NCI-H1930 (cell line): ENCODE measurements at regions not wholly inside any gene's neighbourhood (a gene's known extent, or its start where the extent isn't known, plus 50 kb on each side); places are given as distances from the start of the nearest gene placed in this dataset.

Source experiments
- DNase-seq, 2 experiments: peaks; one replicate each; lab custom pipeline; 2025; lab: John Stamatoyannopoulos, UW

GRCh38 chr7:19853261-19853832 lies 79.9 kb upstream of the TMEM196 start:
- DNase-seq = no peak

DNA sequence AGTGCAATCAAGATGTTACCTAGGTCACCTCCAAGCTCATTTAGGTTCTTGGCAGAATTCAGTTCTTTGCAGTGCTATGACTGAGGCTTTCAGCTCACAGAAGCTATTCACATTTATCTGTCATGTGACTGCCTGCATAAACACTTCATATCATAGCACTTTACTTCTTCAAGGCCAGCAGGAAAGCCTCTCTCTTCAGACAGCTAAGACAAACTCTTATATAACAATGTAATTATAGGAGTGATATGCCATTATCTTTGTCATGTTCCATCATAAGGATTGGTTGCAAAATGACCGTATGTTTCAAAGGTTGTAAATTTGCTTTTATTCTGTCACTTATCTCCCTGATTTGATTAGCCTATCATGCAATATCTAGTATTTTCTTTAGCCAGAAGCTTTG lies 78.8 kb upstream of the TMEM196 start:
- DNase-seq = no peak

- no peak for DNase-seq
These were observed 78.1 kb upstream of the TMEM196 start for GRCh38 chr7:19851504-19851903.

- no peak for DNase-seq
These were observed 61.1 kb upstream of the TMEM196 start for GRCh38 chr7:19834566-19834965.

DNA sequence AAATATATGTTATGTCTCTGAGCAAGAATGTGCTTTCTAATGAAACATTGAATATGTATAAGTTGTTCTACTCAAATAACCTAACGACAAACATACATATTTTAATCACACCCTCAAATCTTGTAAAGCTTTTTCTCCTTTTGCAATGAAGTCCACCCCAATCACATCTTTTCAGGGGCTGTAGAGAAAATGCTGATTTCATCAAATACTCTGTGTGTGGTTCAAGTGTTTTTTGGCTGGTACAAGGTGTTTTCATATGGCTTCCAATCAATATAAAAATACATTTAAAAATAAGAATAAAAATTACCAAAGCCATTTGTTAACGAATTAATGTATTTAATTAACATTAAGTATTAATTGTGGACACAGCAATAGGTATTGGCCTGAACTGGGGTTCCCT lies 57.2 kb upstream of the TMEM196 start:
- no peak for DNase-seq
